ENCODE measurements at regions not wholly inside any gene's neighbourhood (a gene's known extent, or its start where the extent isn't known, plus 50 kb on each side); places are given as distances from the start of the nearest gene placed in this dataset.
"Not testable (repeated sequence)": the region's sequence is repeated elsewhere in the genome, so short reads cannot be mapped to it uniquely, and the experiment has no call there.

DNA sequence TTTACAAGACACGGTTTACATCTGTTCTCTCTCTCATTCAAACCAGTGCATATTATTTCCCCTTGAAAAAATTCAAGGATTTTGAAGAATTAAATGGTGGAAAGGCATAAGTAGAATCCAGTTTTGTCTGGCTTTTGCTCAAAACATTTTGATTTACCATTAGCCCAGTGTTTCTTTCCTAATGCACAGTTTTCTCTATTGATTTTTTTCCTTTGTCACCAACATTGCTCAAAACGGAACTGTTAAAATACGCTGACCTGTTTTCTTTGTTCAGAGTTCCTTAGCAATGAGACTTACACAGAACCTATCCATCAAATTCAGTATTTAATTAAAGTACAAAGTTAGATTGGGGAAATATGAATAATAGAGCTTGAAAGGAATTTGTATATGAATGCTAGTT, 162.4 kb downstream of the S1PR1 start:
- intact Hi-C loops (cut with DNase I, micrococcal nuclease) = no loop called here
- ATAC-seq = no peak

DNA sequence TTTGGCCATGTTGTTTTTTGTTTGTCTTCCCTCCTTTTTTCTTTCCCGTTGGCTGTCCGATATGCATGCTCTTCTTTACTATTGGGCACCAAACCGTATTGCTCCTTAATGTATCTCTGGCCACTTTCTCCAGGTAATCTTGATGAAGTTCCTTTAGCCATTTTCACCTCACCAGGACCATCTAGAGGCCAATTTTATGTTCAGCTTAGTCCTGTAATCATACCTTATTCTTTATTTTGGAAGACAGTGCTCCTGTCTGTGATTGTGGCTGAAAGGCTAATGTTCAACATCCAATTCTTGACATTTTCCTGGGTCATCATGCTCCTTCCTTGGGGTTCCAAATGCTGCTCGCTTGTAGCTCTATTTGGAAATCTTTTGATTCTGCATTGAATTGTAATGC, 169.5 kb downstream of the S1PR1 start:
- intact Hi-C loops (cut with DNase I, micrococcal nuclease) = no loop called here
- DNase-seq (no peak), ATAC-seq (no peak)

More for the DNA sequence above, 162.4 kb downstream of the S1PR1 start:
- DNase-seq = no peak

DNA sequence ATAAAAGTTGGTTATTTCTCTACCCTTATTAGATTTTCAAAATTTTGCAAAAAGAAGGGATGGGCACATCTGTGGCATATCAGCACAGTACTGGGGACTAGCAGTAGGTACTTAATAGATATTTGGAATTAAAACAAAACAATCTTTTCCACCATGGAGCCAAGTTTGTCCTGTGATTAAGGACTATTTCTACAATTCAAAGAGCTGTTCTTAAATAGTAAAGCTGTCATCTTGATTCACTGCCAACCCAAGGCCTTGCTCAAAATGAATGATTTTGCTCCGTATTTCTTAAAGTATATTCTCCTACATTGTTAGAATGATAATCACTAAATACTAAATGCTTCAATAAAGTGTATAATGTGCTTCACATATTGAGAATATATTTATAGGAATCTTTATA, 169.9 kb downstream of the S1PR1 start:
- DNase-seq (no peak), ATAC-seq (no peak)
- intact Hi-C loops (cut with DNase I, micrococcal nuclease) = no loop called here

DNA sequence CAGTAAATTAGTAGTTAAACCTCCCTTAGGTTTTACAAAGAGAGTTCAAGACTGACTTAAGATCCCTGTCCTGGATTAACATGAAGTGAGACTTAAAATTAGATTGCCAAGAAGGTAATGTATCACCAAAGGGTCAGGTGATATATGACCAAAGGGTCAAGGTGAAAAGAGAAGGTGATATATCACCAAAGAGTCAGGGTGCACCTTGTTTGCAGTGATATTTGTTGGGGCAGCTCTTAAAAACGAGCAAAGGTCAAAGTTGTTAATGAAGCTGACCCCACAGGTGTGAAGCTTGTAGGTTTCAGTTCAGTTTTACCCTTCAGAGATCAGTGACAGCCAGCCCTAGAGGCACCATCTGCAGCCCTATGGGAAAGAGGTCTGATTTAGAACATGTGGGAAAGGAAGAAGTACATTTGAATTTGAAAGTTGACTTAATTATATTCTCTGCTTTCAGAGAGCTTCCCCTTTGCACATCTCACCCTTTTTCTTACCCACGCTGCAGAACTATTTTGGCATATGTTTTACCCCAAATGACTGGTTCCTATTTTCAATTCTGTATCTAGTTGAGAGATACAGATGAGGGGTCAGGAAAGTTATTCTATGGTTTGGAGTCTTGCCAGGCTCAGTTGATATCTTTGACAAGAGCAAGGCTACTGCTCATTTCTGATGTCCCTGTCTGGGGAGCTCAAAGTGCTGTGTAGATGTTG, 170.8 kb downstream of the S1PR1 start:
- intact Hi-C loops (cut with DNase I, micrococcal nuclease) = no loop called here
- no peak for ATAC-seq
- DNase-seq = no peak

DNA sequence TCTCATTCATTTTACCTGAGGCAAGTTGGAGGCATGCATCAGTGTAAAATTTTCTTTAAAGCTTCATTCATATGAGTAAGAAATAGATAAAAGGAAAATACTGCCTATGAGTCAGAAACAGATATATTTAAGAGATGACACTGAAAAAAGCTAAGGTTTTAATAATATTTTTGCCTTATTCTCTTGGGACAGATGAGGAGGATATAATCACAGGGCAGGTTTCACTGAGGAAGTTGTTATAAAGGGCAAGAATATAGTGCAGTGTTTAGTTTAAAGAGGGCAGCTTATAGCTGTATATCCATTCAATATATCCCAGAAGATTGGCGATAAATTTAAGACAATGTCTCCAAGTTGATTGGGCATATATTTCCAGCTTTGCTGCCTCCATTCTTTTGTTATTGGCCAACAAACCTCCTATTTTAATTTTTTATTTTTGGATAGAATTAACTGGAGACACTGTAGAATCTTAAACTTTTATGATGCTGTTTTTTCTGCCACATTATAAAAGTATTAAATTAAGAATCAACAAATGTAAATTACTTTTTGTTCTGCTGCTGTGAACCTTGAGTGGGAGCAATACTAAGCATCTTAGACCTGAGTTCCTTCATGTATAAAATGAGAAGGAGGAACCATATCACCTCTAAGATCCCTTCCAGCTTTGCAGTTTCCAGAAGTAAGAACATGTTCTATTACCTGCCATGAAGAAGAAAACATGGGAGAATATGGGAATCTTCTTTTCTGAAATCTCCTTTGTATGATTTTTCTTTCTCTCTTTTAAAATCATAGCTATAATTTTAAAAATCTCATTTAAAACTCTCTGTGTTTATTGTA, 171.6 kb downstream of the S1PR1 start:
- ATAC-seq (no peak), DNase-seq (no peak)
- intact Hi-C loops (cut with DNase I, micrococcal nuclease) = no loop called here

DNA sequence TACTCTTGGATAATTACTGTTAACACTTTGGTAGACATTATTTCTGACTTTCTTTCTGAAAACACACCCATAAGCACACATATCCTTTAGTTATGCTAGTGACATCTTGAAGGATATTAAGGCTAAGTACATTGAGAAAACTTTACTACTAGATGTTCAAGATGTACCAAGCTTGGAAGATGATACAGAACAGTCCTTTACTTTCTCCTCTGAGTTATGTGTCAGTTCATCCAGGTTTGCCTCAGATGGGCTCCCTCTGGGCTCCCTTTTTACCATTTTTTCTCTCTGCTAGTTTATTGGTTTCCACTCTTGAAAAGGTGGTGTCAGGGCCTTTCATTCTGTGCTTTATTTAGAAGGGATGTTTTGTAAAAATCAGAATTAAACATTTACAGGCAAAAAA, 172.3 kb downstream of the S1PR1 start:
- intact Hi-C loops (cut with DNase I, micrococcal nuclease) = no loop called here
- ATAC-seq (no peak), DNase-seq (no peak)

DNA sequence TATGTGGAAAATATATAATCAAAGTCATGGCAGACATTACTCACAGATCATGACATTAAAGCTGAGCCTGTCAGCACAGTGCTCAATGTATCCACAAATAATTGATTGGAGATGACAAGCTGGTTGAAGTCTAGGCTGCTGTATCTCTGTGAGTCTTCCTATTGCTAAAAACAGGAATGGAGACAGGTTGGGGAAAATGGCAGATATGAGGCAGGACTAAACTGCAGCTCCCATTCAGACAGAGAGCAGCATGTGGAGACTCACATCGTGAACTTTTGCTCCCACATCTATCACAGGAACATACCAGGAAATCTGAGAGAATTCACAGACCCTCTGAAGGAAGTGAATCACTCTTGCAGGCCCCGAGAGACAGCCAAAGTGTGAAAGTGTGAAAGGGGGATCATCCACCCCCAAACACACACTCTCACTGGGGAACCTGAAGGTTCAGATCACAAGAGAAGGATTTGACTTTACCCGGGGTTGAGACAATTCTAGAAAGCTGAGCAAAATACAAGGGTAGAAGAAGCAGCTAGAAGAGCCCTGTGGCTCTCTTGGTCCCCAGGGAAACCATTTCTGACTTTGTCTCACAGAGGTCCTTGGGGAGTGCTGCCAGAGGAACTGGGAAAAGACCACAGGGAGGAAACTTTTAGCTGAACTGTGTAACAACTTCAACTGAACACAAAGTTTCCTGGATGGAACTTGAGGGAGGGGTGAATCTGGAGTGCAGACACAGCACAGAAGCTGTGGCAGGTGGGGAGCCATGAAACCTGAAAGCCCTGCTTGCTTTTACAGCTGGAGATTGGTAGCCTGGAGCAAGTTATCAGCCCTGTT, 173.4 kb downstream of the S1PR1 start:
- no peak for DNase-seq
- intact Hi-C loops (cut with DNase I, micrococcal nuclease) = no loop called here
- ATAC-seq = no peak

DNA sequence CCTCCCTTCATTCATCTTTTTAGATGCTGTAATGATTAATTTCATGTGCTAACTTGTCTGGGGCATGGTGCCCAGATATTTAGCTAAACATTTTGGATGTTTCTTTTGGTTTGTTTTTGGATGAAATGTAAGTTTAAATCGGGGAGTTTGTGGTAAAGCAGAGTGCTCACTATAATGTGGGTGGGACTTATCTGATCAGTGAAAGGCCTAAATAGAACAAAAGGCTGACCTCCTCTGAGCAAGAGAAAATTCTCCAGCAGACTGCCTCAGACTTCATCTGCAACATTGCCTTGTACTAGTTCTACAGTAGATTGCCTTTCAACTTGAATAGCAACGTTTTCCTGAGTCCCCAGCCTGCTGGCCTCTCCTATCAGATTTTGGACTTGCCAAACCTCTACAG, 183.6 kb downstream of the S1PR1 start:
- intact Hi-C loops (cut with DNase I, micrococcal nuclease) = no loop called here
- DNase-seq (no peak), ATAC-seq (no peak)

DNA sequence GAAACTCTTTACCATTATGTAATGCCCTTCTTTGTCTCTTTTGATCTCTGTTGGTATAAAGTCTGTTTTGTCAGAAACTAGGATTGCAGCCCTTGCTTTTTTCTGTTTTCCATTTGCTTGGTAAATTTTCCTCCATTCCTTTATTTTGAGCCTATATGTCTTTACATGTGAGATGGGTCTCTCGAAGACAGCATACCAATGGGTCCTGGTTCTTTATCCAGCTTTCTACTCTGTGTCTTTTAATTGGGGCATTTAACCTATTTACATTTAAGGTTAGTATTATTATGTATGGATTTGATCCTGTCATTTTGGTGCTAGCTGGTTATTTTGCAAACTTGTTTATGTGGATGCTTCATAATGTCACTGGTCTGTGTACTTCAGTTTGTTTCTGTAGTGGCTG, 191.3 kb downstream of the S1PR1 start:
- DNase-seq; ATAC-seq; intact Hi-C loops (cut with DNase I, micrococcal nuclease): not testable (repeated sequence)

DNA sequence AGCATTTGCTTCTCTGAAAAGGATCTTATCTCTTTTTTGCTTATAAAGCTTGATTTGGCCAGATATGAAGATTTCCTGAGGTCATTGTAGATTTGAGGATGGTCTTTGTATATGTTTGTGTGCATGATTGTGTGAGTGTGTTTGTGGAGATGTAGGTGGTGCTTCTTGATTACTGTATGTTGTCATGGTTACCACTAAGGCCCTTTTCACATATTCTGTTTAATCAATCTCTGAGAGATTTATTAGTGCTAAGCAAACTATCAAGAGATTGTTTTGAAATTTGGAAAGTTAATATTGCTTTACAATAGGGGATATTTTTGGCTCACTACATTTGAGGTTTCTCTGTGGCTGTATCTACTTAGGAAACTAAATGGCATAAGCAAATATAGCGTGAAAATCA, 191.7 kb downstream of the S1PR1 start:
- intact Hi-C loops (cut with DNase I, micrococcal nuclease) = no loop called here
- ATAC-seq = no peak
- DNase-seq = no peak

DNA sequence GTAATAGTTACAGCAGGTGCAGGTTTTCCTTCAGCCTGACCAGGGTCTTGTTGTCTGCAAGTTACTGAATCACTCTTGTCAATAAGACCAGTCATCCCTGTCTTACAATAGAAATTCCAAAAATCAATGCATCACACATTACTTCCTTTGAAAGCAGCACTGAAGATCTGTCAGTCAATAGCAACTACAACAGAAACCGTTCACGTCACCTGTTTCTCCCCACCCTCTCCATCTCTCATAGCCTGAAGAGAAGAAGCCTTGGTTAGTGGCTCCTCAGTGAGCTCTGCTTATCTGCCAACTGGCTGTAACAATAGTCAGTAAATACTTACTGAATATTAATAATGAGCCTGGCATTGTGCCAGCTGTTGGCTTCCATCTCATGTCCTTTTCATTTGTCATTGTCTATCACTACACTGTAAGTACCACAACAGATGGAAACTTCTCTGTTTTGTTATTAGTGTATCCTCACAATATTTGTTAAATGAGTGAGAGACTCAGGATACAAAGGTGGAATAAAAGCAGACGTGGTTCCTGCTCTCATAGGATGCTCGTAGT, 195.2 kb downstream of the S1PR1 start:
- no peak for ATAC-seq
- no peak for DNase-seq
- intact Hi-C loops (cut with DNase I, micrococcal nuclease) = no loop called here

DNA sequence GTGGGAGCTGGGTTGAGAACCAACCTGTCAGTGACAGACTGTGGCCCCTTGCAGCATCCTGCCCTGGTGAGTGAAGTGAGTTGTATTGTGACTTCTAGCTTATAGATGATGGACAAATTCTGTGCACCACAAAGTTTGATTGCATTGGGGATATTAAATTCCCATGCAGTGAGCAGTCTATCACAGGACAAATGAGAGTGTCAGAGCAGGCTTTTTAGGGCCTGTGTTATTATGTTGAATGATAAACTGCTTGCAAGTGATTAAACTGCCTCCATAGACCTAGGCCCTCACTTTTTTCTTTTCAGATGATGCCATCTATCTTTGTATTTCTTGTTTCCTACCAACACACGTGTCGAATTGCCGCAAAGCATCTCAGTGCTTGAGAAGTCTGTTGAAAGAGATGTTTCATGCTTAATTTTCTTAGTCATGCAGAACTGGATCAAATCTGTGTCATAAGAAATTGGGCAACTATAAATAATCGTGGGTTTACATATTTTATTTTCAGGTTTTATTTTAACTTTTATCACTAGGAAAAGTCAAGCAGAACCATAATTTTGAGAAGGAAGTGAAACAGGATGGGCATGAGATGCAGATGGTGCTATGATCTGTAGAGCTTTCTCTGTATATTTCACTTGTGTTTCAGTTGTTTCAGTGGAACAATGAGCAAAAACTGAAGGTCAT, 199.2 kb downstream of the S1PR1 start:
- intact Hi-C loops (cut with DNase I, micrococcal nuclease) = no loop called here
- ATAC-seq (no peak), DNase-seq (no peak)

DNA sequence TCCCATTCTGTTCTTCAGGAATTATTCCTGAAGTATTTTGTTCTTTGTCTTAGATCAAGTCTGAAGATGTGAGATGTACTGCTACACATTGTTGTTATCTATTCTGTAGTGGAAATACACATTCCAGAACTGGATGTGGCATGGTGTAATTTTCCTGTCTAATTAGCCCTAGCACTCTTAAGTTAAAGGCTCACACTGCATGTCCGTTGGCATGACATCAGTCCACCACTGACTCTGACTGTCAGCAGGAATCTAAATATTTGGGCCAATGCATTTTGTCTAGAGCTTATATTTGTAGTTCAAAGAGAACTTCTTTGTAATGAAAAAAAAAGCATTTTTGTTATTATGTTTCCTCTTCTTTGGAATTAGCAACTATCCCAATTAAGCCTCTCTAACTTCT, 201.0 kb downstream of the S1PR1 start:
- intact Hi-C loops (cut with DNase I, micrococcal nuclease) = no loop called here
- ATAC-seq = no peak

DNA sequence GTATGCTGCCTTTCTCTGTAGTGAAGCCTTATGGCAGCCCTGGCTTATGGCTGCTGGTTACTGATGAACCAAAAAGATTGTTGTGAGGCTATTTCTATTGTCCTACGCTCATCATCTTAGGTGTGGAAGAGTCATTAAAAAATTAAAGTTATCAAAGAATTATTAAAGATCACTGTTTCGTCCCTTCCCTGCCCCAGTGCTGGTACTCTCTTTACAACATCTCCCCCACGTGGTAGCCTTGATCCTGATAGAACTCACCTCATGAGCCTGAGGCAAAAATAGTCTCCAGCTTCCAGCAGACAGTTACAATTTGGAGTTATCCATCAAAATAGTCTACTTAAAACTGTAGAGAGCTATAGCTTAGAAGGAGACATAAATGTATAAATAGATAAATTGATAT, 201.5 kb downstream of the S1PR1 start:
- no peak for DNase-seq
- intact Hi-C loops (cut with DNase I, micrococcal nuclease) = no loop called here
- no peak for ATAC-seq

More for the DNA sequence above, 201.0 kb downstream of the S1PR1 start:
- DNase-seq = no peak

DNA sequence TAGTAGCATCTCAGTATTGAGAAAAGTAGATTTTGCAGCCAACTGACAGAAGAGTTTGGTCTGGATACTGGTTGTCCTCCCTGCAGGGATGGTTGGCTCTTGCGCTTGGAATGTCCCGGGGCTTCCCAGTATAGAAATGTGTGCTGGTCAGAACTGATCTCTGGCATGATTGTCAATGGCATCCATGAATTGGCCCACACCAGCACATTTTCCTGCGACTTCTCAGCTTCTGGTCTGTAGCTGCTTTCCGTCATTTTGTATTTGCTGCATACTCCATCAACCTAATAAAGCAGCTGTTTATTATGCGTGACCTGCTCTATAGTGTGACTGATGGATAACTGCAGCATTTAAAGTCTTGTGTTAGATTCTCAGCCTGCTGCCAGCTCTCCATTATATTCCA, 203.7 kb downstream of the S1PR1 start:
- ATAC-seq = no peak
- intact Hi-C loops (cut with DNase I, micrococcal nuclease) = no loop called here
- no peak for DNase-seq

DNA sequence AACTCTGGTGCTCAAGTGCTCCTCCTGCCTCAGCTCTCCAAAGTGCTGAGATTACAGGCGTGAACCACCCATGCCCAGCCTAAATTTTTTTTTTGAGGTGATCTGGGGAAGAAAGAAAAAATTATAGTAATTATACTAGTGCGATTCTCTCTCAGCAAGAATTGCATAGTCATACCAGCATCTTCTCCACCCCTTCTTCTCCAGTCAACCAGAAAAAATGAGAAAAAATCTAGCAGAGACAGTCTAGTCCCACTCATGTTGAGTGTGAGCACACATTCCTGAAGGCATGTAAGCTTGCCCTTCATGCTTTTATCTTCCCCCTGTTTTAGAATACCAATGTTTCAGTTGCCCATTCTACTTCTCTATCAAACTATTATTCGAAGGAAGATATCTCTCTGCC, 207.6 kb downstream of the S1PR1 start:
- no peak for DNase-seq
- no peak for ATAC-seq
- intact Hi-C loops (cut with DNase I, micrococcal nuclease) = no loop called here

DNA sequence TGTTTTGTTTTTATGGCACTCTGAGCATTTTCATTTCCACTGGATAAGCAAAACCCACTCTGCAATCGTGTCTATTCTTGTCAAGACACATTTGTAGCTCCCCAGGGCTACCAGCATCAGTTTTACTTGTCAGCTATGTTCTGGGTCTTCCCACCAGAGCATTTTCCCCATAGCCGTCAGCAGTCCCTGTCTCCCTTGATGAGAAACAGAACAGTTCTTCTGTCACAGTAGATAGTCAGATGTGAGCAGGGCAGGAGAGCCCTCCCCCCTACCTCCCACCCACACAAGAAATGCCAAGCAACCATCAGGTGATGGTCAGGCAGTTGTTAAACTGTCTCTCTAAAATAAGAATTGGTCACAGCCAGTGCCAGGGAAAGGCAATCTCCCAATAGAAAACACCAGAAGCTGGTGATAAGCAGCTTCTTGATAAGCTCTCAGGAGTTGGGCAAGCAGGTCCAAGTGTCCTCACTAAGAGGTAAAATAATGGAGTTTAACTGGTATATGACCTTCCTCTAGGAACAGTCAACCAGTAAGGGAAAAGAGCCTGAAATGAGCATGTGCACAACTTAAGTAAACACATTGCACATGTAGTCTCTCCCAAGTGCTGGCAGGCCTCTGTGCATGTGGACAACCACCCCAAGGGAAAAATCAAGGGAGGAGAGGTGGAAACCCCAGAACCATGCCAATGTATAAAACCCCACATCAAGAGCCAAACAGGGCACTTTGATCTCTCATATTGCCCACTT, 208.2 kb downstream of the S1PR1 start:
- ATAC-seq (no peak), DNase-seq (no peak)
- intact Hi-C loops (cut with DNase I, micrococcal nuclease) = no loop called here

DNA sequence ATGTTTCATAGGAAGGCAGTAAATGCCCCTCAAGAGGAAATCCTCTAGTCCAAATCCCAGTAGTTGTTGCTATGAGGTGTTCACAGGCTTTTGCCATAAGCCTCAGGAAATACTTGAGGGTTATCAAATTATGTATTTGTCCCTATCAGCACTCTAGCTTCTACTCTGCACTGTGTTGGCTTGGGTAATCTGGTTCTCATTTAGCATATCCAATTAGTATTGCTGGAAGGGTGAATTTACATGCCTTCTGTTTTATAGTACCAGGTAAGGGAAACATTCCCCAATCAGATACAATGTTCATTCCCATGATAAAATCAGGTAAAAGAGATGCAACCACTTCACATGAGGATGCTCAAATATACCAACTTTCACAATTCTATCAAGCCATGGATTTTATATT, 211.2 kb downstream of the S1PR1 start:
- no peak for DNase-seq
- no peak for ATAC-seq
- intact Hi-C loops (cut with DNase I, micrococcal nuclease) = no loop called here
